HAP-1 (cell line): ENCODE measurements at regions not wholly inside any gene's neighbourhood (a gene's known extent, or its start where the extent isn't known, plus 50 kb on each side); places are given as distances from the start of the nearest gene placed in this dataset.

Experiments
- DNase-seq, 2 experiments: peaks; one replicate each; pipeline ENCODE4 v3.0.0-alpha.2; 2016 to 2020; ENCODE audit warnings: low spot score in 2 of 2
- H3K27me3 ChIP-seq: fragments of 250-450 bp; sonication (Bioruptor Pico); 2 replicates; pipeline ENCODE4 v1.5.1; 2020; ENCODE audit warnings: low read depth, mild to moderate bottlenecking, moderate library complexity
- H3K36me3 ChIP-seq: fragments of 250-450 bp; sonication (Bioruptor Pico); replicated peaks from 2 replicates; pipeline ENCODE4 v1.5.1; 2020; ENCODE audit warnings: mild to moderate bottlenecking
- H3K4me1 ChIP-seq: fragments of 250-450 bp; sonication (Bioruptor Pico); 2 replicates; pipeline ENCODE4 v1.5.1; 2020; ENCODE audit warnings: mild to moderate bottlenecking
- H3K4me3 ChIP-seq: fragments of 250-450 bp; sonication (Bioruptor Pico); 2 replicates; pipeline ENCODE4 v1.5.1; 2020; ENCODE audit warnings: mild to moderate bottlenecking, moderate library complexity
- H3K9me3 ChIP-seq: fragments of 250-450 bp; sonication (Bioruptor Pico); 2 replicates; pipeline ENCODE4 v1.5.1; 2020; ENCODE audit warnings: mild to moderate bottlenecking, moderate library complexity
- in situ Hi-C: fragments of 300-500 bp; cut with MboI; formaldehyde crosslinking; loops from 3 replicates; pipeline ENCODE4 v1.14.3; 2020; ENCODE audit warnings: low sequenced_read_pairs, inconsistent platforms, mixed read lengths

DNA sequence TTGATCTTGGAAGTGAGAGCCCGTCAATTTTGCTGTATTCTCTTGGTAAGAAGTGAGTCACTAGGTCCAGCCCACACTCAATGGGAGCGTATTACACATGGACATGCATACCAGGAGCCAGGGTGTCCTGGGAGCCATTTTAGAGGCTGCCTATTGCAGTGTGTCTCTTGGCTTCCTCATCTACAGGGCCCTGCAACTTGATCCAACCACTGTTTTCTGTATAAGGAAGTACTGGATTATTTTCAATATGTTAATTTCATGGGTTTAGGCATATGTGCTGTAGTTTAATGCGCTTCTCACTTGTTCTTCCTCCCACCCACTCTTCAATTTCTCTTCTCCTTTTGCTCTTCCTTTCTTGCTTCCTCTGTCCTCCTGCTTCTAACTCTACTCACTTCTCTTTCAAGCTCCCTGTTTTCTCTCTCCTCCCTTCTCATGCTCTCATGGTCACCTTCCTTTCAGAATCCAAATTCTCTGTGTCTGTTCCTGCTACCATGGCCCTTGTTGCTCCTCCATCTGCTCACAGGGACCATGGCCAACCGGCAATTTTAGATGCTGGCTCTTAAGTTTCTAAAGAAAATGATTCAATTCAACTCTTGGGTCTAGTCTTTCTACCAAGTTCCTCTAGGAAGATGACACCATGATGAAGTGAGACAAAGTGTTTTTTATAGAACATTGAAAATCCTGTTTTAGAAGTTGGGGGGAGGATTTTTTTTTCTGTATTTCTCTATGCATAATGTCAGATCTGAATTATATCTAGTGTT, 152.0 kb upstream of the ZEB2 start:
- H3K4me1 ChIP-seq: no peaks in the 10 kb centered on the region
- no peak for DNase-seq
- in situ Hi-C loops: no loop called here

DNA sequence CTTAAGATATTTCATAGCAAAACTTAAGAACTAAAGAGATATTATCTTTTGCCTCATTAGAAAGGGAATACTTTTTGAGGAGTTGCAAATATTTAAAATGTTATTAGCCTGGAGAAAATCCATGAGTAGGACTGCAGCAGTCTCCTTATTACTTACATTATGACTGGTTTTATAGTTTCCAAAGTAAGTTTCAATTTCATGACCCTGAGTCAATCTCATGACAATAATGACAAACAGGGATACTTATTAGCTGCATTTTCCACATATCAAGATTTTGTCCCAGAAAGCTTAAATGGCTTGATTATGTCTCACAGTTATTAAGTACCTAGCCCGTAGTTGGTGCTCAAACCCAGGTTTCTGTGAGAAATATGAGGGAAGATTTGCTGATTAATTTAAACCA, 150.8 kb upstream of the ZEB2 start:
- no peak overlapping the region for H3K4me3 ChIP-seq
- no peaks in the 10 kb centered on the region for H3K4me1 ChIP-seq
- no peaks in the 10 kb centered on the region for H3K9me3 ChIP-seq
- H3K36me3 ChIP-seq: no peaks in the 10 kb centered on the region
- H3K27me3 ChIP-seq: no peaks in the 10 kb centered on the region
- DNase-seq: no peak
- in situ Hi-C loops: no loop called here

More for the DNA sequence above, 152.0 kb upstream of the ZEB2 start:
- H3K36me3 ChIP-seq: no peaks in the 10 kb centered on the region
- H3K9me3 ChIP-seq: no peaks in the 10 kb centered on the region
- H3K4me3 ChIP-seq: no peak overlapping the region
- no peaks in the 10 kb centered on the region for H3K27me3 ChIP-seq

DNA sequence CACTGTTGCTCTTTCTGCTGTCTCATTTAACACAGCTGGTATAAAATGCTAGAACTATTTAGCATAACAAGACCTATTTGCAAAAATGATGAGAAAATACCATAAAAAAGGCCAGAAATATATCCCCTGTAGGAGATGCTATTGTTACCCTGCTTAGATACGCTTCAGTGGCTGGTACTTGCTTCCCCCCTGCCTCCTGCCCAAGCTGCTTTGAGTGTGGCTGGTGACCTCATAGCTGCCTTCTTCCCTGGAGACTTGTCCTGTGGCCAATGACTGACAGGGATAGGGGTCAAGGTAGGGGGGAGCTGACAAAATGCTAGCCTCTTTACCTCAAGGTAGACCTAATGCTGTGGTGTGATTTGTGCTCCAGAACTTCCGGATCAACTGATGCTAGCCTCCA, 150.2 kb upstream of the ZEB2 start:
- no peak overlapping the region for H3K4me3 ChIP-seq
- H3K4me1 ChIP-seq: 0 out of 2 replicates have a peak, but pooled peaks cover 2% of the 10 kb centered on the region
- in situ Hi-C loops: no loop called here
- no peaks in the 10 kb centered on the region for H3K36me3 ChIP-seq
- peak; percentile 13 to 18 for DNase-seq
- no peaks in the 10 kb centered on the region for H3K9me3 ChIP-seq
- H3K27me3 ChIP-seq: no peaks in the 10 kb centered on the region

DNA sequence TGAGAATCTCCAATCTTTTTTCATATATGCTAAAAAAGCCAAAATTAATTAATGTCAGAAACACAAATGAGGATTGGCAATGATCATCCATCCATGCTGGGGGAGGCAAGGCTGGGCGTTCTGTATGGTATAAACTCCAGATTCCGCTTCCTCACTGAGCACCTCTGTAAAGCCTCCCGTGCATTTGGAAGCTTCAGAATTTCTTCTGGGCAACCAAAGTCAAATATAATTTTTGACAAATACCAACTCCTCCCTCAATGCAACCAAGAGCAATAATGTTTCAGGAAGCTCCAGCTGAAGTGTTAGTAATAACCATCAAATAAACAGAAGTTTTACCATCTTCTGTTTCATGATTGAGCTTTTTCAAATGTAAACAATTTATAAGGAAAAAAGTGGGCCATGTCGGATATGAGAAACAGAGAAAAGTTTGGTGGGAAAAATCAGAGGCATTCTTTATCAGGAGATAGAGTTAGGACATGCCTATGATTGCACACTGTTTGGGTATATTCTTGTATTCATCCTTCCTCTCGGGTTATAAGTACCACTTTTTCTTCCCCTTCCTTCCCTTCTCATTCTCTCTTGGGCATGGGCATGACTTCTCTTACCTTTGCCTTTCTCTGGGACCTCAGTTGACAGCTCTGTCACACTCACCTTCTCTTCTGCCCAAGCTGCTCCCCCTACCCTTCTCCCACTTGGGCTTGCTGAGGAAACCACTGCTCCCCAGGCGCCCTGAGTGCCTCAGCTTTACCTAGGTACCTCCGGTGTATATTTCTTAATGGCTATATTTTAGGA, 149.5 kb upstream of the ZEB2 start:
- H3K4me3 ChIP-seq: no peak overlapping the region
- DNase-seq: no peak
- H3K9me3 ChIP-seq: no peaks in the 10 kb centered on the region
- no peaks in the 10 kb centered on the region for H3K36me3 ChIP-seq
- H3K27me3 ChIP-seq: no peaks in the 10 kb centered on the region
- 0 out of 2 replicates have a peak, but pooled peaks cover 4% of the 10 kb centered on the region for H3K4me1 ChIP-seq
- in situ Hi-C loops: no loop called here

DNA sequence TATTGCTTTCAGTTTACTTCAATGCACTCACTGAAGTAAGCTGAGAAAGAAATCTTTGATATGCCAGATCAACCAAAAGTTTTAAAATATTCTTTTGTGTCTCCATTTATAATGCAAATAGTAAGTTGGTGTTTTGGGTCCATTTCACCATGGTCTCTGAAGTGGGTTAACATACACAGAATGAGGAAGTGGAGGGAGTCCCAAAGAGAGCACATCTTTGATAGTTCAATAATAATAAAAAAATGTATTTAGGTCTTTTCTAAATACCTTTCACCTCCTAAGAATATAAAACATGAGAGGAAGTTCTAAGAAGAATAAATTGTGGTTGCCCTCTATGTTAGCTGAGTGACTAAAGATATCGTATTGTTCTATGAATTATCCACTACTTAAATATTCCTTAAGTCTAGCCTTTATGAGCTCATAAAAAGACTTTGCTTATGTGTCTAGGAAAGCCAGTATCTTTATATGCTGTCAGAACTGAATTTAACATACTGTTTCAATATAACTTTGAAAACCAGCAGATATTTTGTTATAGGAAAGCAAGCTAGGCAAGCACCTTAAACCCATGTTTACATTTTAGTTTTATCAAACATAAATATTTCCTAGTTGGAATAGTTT, 148.7 kb upstream of the ZEB2 start:
- Histone ChIP-seq H3K9me3 (no peaks in the 10 kb centered on the region), H3K27me3 (no peaks in the 10 kb centered on the region), H3K4me3 (no peak overlapping the region), H3K36me3 (no peaks in the 10 kb centered on the region), H3K4me1 (0 out of 2 replicates have a peak, but pooled peaks cover 4% of the 10 kb centered on the region)
- no peak for DNase-seq
- in situ Hi-C loops: no loop called here

DNA sequence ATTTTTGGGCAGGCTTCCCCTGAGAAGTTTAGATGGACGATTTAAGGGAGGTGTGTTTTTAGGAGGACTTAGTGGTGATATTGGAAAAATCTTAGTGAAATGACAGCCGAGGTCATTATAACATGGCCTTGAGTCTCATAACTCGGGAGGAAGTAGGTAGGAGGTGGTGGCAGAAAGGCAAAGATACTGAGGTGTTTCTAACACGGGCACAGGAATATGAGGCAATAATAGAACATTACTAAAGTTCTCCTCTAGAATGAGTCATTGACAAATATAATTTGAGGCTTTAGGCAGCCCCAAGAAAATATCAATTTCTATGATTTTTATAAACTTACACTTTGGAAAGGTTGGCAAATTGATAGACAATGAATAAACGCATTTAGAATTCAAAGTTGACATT, 146.1 kb upstream of the ZEB2 start:
- Histone ChIP-seq H3K27me3 (no peaks in the 10 kb centered on the region), H3K4me3 (no peak overlapping the region), H3K9me3 (no peaks in the 10 kb centered on the region), H3K4me1 (0 out of 2 replicates have a peak, but pooled peaks cover 4% of the 10 kb centered on the region), H3K36me3 (no peaks in the 10 kb centered on the region)
- no peak for DNase-seq
- in situ Hi-C loops: no loop called here

DNA sequence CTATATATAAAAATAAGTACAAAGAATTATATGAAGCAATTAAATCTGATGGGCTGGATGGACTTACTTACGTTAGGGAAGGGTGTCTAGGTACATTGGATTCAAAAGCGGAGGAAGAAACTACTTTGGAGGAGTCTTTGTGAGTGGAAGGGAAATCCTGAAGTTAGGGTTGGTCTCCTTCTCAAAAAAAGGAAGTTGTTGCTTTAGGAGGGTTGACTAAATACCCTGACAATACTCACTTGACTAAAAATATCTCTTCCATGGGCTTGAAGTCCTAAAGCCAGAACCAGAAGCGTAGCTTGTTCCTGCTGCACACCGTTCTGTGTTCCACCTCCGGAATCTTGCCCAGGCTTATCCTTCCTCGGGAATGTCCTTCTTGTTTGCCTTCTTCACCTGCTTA, 143.3 kb upstream of the ZEB2 start:
- Histone ChIP-seq H3K36me3 (no peaks in the 10 kb centered on the region), H3K9me3 (no peaks in the 10 kb centered on the region), H3K27me3 (no peaks in the 10 kb centered on the region), H3K4me3 (no peak overlapping the region), H3K4me1 (0 out of 2 replicates have a peak, but pooled peaks cover 4% of the 10 kb centered on the region)
- in situ Hi-C loops: no loop called here
- DNase-seq: no peak

DNA sequence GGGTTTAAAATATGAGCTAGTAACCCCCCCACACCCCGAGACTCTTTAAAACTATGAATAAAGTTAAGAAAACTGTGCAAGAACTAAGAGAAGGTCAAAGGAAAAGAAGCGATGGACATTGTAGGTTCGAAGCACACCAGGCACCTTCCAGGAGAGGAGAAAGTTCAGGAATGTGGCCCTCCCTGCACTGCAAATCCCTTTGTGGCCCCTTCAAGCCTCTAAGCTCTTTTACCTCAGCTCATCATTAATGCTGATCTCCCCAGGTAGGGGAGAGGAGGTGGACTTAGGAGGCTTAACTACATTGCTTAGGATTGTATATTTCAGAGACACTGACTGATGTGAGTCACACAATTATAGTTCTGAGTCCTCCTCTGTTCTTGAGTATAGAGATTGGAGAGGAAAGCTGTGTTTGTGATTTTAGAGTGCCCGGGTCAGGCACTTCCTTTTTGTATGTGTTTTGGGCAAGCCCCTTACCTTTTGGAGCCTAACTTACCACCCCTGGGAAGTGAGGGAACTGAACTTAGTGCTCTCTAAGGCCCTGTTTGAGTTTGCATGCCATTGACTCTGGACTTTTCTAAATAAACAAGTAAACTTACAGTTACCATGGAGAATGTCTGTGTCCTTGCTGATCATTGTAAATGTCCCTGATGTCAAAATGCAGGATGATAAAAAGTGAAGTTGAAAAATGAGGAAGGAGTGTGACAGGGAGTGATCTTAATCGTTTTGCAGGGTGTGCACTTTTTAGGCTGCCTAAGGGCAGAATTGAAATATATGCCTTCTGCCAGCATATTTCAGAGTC, 140.8 kb upstream of the ZEB2 start:
- Histone ChIP-seq H3K27me3 (no peaks in the 10 kb centered on the region), H3K4me1 (0 out of 2 replicates have a peak, but pooled peaks cover 4% of the 10 kb centered on the region), H3K4me3 (no peak overlapping the region), H3K36me3 (no peaks in the 10 kb centered on the region), H3K9me3 (no peaks in the 10 kb centered on the region)
- DNase-seq: no peak
- in situ Hi-C loops: no loop called here

DNA sequence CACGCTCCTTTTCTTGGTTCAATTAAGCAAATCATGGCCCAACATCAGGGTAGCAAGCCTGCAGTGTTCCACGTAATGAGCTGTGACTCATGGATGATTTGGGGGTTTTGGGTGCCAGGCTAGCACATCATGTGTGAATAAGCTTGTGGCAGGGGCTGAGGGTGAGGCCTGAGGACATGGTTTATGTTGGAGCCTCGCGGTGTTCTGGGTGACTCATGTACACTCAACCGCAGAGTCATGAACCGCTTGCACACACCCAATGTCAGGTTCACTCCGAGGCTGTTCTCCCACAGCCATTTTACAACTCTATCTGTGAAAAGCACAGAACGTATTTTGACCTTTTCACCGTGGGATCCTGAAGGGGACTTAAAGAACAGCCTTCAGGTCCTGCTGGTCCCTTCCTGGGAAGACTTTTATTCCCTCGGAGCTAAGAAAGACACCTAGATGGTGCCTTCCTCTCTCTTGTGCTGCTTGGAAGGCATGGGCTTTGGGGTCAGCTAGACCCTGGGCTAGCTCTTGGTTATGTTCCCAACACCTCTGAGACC, 139.9 kb upstream of the ZEB2 start:
- Histone ChIP-seq H3K27me3 (no peaks in the 10 kb centered on the region), H3K36me3 (no peaks in the 10 kb centered on the region), H3K4me1 (no peaks in the 10 kb centered on the region), H3K9me3 (no peaks in the 10 kb centered on the region), H3K4me3 (no peak overlapping the region)
- no peak for DNase-seq
- in situ Hi-C loops: no loop called here

DNA sequence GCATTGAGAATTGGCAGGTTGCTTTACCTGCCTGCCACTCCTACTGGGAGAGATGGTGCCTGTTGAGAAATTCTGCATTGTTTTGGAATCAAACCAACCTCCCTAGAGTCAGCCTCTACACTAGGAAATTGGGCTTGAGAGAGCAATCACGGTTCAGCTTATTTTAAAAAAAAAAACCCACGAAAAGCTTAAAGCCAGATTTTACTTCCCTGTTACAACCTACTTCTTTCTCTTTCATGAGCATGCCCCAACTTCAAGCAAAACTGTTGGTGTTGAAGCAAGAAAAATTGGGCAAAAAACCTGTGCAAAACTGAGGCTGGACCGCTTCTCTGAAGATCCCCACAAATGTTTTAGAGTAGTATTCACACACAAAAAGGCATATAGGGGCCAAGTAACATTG, 134.6 kb upstream of the ZEB2 start:
- no peaks in the 10 kb centered on the region for H3K27me3 ChIP-seq
- DNase-seq: no peak
- peaks cover under 1% of the 10 kb centered on the region; the same call in 1 of the 2 replicates for H3K4me1 ChIP-seq
- in situ Hi-C loops: no loop called here
- no peaks in the 10 kb centered on the region for H3K36me3 ChIP-seq
- H3K4me3 ChIP-seq: no peak overlapping the region
- H3K9me3 ChIP-seq: no peaks in the 10 kb centered on the region

DNA sequence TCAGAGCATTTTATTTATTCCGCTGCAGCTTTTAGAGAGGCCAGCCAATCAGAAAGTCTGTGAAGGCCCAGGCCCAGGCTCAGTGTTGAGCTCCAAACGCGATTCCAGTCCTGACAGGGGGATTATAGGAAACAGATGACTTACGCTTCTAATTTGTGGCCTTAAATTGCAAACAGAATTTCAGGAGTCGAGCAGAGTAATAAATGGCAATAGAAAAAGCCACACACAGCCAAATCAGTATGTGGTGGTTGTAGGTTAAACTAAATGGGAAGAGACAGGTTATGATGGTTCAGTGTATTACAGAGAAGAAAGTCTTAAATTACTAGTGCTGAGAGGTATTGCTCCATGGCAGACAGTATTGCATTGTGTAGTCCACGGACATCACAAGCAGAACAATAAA, 131.0 kb upstream of the ZEB2 start:
- Histone ChIP-seq H3K9me3 (no peaks in the 10 kb centered on the region), H3K27me3 (no peaks in the 10 kb centered on the region), H3K4me3 (no peak overlapping the region), H3K4me1 (peaks cover 9% of the 10 kb centered on the region), H3K36me3 (no peaks in the 10 kb centered on the region)
- DNase-seq: no peak
- in situ Hi-C loops: no loop called here

DNA sequence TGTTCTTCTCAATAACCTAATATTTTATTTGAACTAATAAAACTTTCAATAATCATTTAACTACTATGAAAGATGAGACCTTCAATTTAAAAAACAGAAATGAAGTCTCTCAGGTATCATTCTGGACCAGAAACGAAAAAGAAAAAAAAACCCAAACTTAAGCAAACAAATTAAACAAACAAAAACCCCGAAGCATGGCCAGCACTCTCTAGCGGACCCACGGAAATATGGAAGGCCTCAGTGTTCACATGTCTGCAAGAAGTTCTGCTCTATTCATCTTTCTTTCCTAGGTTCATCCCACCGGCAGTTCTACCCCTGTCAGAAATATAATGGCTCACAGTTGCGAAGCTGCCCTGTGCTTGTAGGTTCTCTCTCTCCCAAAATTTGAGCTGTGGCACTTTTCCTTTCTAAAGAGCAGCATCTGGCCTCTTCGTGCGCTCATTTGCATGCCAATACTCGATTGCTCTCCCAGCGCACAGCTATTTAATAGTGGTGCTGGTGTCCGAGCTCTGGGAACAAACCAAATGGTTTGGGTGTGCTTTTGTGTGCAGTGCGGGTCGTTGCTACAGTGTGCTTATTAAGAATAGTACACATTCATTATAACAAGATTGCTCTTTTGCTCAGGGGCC, 129.0 kb upstream of the ZEB2 start:
- no peaks in the 10 kb centered on the region for H3K27me3 ChIP-seq
- no peak overlapping the region for H3K4me3 ChIP-seq
- no peaks in the 10 kb centered on the region for H3K36me3 ChIP-seq
- peak; percentile 72 to 74 for DNase-seq
- H3K9me3 ChIP-seq: no peaks in the 10 kb centered on the region
- in situ Hi-C loops: no loop called here
- H3K4me1 ChIP-seq: peaks cover 9% of the 10 kb centered on the region
